Prostate gland (tissue), 2 donors: ENCODE measurements at regions not wholly inside any gene's neighbourhood (a gene's known extent, or its start where the extent isn't known, plus 50 kb on each side); places are given as distances from the start of the nearest gene placed in this dataset.
"Not testable (repeated sequence)": the region's sequence is repeated elsewhere in the genome, so short reads cannot be mapped to it uniquely, and the experiment has no call there.

Source experiments
- DNase-seq: peaks from one replicate; pipeline ENCODE4 v3.0.0-alpha.2; 2019; ENCODE audit warnings: low spot score
- H3K27ac ChIP-seq, 2 donors: fragments of 200-600 bp; sonication (generic); 2 replicates each; pipeline ENCODE4 v1.5.1; 2017 to 2019
- H3K27me3 ChIP-seq: fragments of 200-600 bp; sonication (generic); replicated peaks from 2 replicates; pipeline ENCODE4 v1.5.1; 2019; ENCODE audit not compliant: insufficient read depth
- H3K36me3 ChIP-seq, 2 donors: fragments of 200-600 bp; sonication (generic); 1 replicate in 1 of 2; 2 replicates in 1 of 2; pipeline versions ENCODE4 v1.5.1 to v1.8.1; 2017 to 2019
- H3K4me1 ChIP-seq: fragments of 200-600 bp; sonication (generic); replicated peaks from 2 replicates; pipeline ENCODE4 v1.5.1; 2019
- H3K4me3 ChIP-seq, 2 donors: fragments of 200-600 bp; sonication (generic); 2 replicates each; pipeline ENCODE4 v1.5.1; 2017 to 2019
- H3K9me3 ChIP-seq: fragments of 200-600 bp; sonication (generic); 2 replicates; pipeline ENCODE4 v1.5.1; 2017
- CTCF ChIP-seq, 4 experiments: fragments of 200-600 bp in 2 of 4; fragments of 450-650 bp in 2 of 4; sonication (generic) in 2 of 4; IDR thresholded peaks; 1 replicate in 3 of 4; 2 replicates in 1 of 4; pipeline ENCODE4 v1.5.1; 2016 to 2019; ENCODE audit warnings: antibody characterized with exemption in 4 of 4, mild to moderate bottlenecking in 2 of 4, moderate library complexity in 2 of 4
- POLR2A ChIP-seq: fragments of 450-650 bp; IDR thresholded peaks from one replicate; pipeline ENCODE4 v1.6.1; 2016; ENCODE audit warnings: antibody characterized with exemption, mild to moderate bottlenecking
- POLR2AphosphoS5 ChIP-seq: sonication (generic); formaldehyde crosslinking; IDR thresholded peaks from one replicate; pipeline ENCODE4 v1.6.1; 2017; ENCODE audit warnings: antibody characterized with exemption
- WGBS: methylation state at CpG from one replicate; pipeline ENCODE4 v1.1.5; 2018; 5-methylcytosine and 5-hydroxymethylcytosine counted together
- intact Hi-C: fragments of 100-400 bp; cut with DNase I; formaldehyde crosslinking; loops from one replicate; pipeline ENCODE4 v1.14.2; 2022

- H3K27me3 ChIP-seq: no peaks in the 10 kb centered on the region
- no peak overlapping the region for H3K27ac ChIP-seq
- WGBS: 82% methylated on average over 2 of the region's 2 CpGs
- H3K36me3 ChIP-seq: no peaks in the 10 kb centered on the region
- TF ChIP-seq POLR2AphosphoS5 (no peak), POLR2A (no peak), CTCF (IDR thresholded peaks at IDR 0.05) (no peak)
- H3K9me3 ChIP-seq: no peaks in the 10 kb centered on the region
- DNase-seq: no peak
- H3K4me1 ChIP-seq: no peaks in the 10 kb centered on the region
- H3K4me3 ChIP-seq: no peak overlapping the region
- intact Hi-C loops: no loop called here
Measured at GRCh38 chr7:91435381-91436059, 171.3 kb downstream of the FZD1 start.

GRCh38 chr7:91436655-91437054, 172.4 kb downstream of the FZD1 start:
- 36% methylated on average over 5 of the region's 5 CpGs for WGBS
- TF ChIP-seq POLR2AphosphoS5: no peak
- no peak for TF ChIP-seq POLR2A
- TF ChIP-seq CTCF (IDR thresholded peaks at IDR 0.05): no peak
- no peak for DNase-seq
- H3K9me3 ChIP-seq: no peaks in the 10 kb centered on the region
- H3K4me3 ChIP-seq: no peak overlapping the region
- intact Hi-C loops: no loop called here
- no peak overlapping the region for H3K27ac ChIP-seq
- no peaks in the 10 kb centered on the region for H3K27me3 ChIP-seq
- H3K36me3 ChIP-seq: no peaks in the 10 kb centered on the region
- H3K4me1 ChIP-seq: no peaks in the 10 kb centered on the region

- H3K4me1 ChIP-seq, H3K36me3 ChIP-seq, H3K27ac ChIP-seq, intact Hi-C loops, H3K4me3 ChIP-seq, DNase-seq, H3K27me3 ChIP-seq, H3K9me3 ChIP-seq: not testable (repeated sequence)
- 96% methylated on average over 1 of the region's 1 CpG for WGBS
Measured at GRCh38 chr7:91440198-91440597, 176.0 kb downstream of the FZD1 start.

GRCh38 chr7:91443862-91444261, 179.6 kb downstream of the FZD1 start:
- no peak for DNase-seq
- intact Hi-C loops: no loop called here
- Histone ChIP-seq H3K4me1 (no peaks in the 10 kb centered on the region), H3K27ac (no peak overlapping the region), H3K27me3 (no peaks in the 10 kb centered on the region), H3K4me3 (no peak overlapping the region), H3K36me3 (no peaks in the 10 kb centered on the region), H3K9me3 (no peaks in the 10 kb centered on the region)
- 96% methylated on average over 1 of the region's 1 CpG for WGBS
- TF ChIP-seq POLR2A (no peak), POLR2AphosphoS5 (no peak), CTCF (IDR thresholded peaks at IDR 0.05) (no peak)

GRCh38 chr7:91446819-91447218, 182.6 kb downstream of the FZD1 start:
- Histone ChIP-seq H3K9me3 (no peaks in the 10 kb centered on the region), H3K27ac (no peak overlapping the region), H3K4me3 (no peak overlapping the region), H3K4me1 (no peaks in the 10 kb centered on the region), H3K36me3 (no peaks in the 10 kb centered on the region), H3K27me3 (no peaks in the 10 kb centered on the region)
- TF ChIP-seq POLR2A (no peak), POLR2AphosphoS5 (no peak), CTCF (IDR thresholded peaks at IDR 0.05) (no peak)
- intact Hi-C loops: no loop called here
- DNase-seq: no peak
- WGBS: 87% methylated on average over 1 of the region's 1 CpG
